Natural killer cell treated with Interleukin-12 subunit alpha and Interleukin-12 subunit beta and Interleukin-15 and Interleukin-18, amount 100 ng/mL, for 72 hours (primary cell): ENCODE measurements at regions not wholly inside any gene's neighbourhood (a gene's known extent, or its start where the extent isn't known, plus 50 kb on each side); places are given as distances from the start of the nearest gene placed in this dataset.

Experiments used
- ATAC-seq, 2 donors: fragments of 150-1000 bp; cut with Tn5 transposase in 1 of 2; sonication (Bioruptor Pico), chemical (Tn5 transposase) in 1 of 2; 2 replicates each; pipeline ENCODE4 v1.10.0; 2021
- DNase-seq: peaks from one replicate; pipeline ENCODE4 v3.0.0; 2022; ENCODE audit warnings: low spot score
- H3K27ac Mint-ChIP-seq, 2 donors: 1 replicate in 1 of 2; 2 replicates in 1 of 2; pipeline ENCODE4 v1.8.0; 2022; ENCODE audit warnings: mixed read lengths in 2 of 2, mild to moderate bottlenecking in 1 of 2, moderate library complexity in 1 of 2
- H3K27me3 Mint-ChIP-seq, 2 donors: 1 replicate in 1 of 2; 2 replicates in 1 of 2; pipeline ENCODE4 v1.8.0; 2022; ENCODE audit warnings: mixed read lengths in 2 of 2
- H3K36me3 Mint-ChIP-seq: one replicate; pipeline ENCODE4 v1.8.0; 2022; ENCODE audit warnings: mixed read lengths
- H3K4me1 Mint-ChIP-seq, 2 donors: 1 replicate in 1 of 2; 2 replicates in 1 of 2; pipeline ENCODE4 v1.8.0; 2022; ENCODE audit warnings: low read depth in 2 of 2, mixed read lengths in 2 of 2, mild to moderate bottlenecking in 1 of 2
- H3K4me3 Mint-ChIP-seq: one replicate; pipeline ENCODE4 v1.8.0; 2022; ENCODE audit warnings: mixed read lengths
- H3K9me3 Mint-ChIP-seq: 2 replicates; pipeline ENCODE4 v1.8.0; 2022; ENCODE audit warnings: mixed read lengths

GRCh38 chr7:46583656-46584055 is 662.6 kb upstream of the IGFBP3 start:
- Mint-ChIP-seq H3K4me1 (no peaks in the 10 kb centered on the region), H3K9me3 (peaks cover 19% of the 10 kb centered on the region), H3K4me3 (no peak overlapping the region), H3K27me3 (no peaks in the 10 kb centered on the region), H3K36me3 (no peaks in the 10 kb centered on the region), H3K27ac (no peak overlapping the region)
- DNase-seq = no peak
- ATAC-seq = no peak

GRCh38 chr7:46581268-46581667 is 660.2 kb upstream of the IGFBP3 start:
- ATAC-seq (no peak), DNase-seq (no peak)
- Mint-ChIP-seq H3K36me3 (no peaks in the 10 kb centered on the region), H3K9me3 (peaks cover 24% of the 10 kb centered on the region), H3K4me3 (no peak overlapping the region), H3K4me1 (no peaks in the 10 kb centered on the region), H3K27ac (no peak overlapping the region), H3K27me3 (no peaks in the 10 kb centered on the region)

GRCh38 chr7:46580766-46581165 is 659.7 kb upstream of the IGFBP3 start:
- Mint-ChIP-seq H3K36me3 (no peaks in the 10 kb centered on the region), H3K27ac (no peak overlapping the region), H3K4me1 (no peaks in the 10 kb centered on the region), H3K27me3 (no peaks in the 10 kb centered on the region), H3K9me3 (peaks cover 24% of the 10 kb centered on the region), H3K4me3 (no peak overlapping the region)
- DNase-seq = no peak
- ATAC-seq = no peak

GRCh38 chr7:46577394-46577793 is 656.3 kb upstream of the IGFBP3 start:
- DNase-seq (no peak), ATAC-seq (no peak)
- H3K36me3 Mint-ChIP-seq = peaks cover 5% of the 10 kb centered on the region
- H3K27me3 Mint-ChIP-seq = no peaks in the 10 kb centered on the region
- H3K4me3 Mint-ChIP-seq = no peak overlapping the region
- H3K4me1 Mint-ChIP-seq = no peaks in the 10 kb centered on the region
- H3K9me3 Mint-ChIP-seq = peaks cover 20% of the 10 kb centered on the region
- H3K27ac Mint-ChIP-seq = no peak overlapping the region

- no peak for DNase-seq
- Mint-ChIP-seq H3K27me3 (no peaks in the 10 kb centered on the region), H3K36me3 (peaks cover 5% of the 10 kb centered on the region), H3K4me3 (no peak overlapping the region), H3K4me1 (no peaks in the 10 kb centered on the region), H3K27ac (no peak overlapping the region), H3K9me3 (peaks cover 22% of the 10 kb centered on the region)
- no peak for ATAC-seq
Observed at GRCh38 chr7:46576950-46577349, 655.9 kb upstream of the IGFBP3 start.

- no peak for ATAC-seq
- H3K9me3 Mint-ChIP-seq = peaks cover 17% of the 10 kb centered on the region
- no peak for DNase-seq
- H3K4me3 Mint-ChIP-seq = no peak overlapping the region
- H3K27ac Mint-ChIP-seq = no peak overlapping the region
- H3K27me3 Mint-ChIP-seq = no peaks in the 10 kb centered on the region
- H3K36me3 Mint-ChIP-seq = peaks cover 5% of the 10 kb centered on the region
- no peaks in the 10 kb centered on the region for H3K4me1 Mint-ChIP-seq
Observed at GRCh38 chr7:46572691-46573090, 651.6 kb upstream of the IGFBP3 start.

- H3K4me1 Mint-ChIP-seq = no peaks in the 10 kb centered on the region
- H3K36me3 Mint-ChIP-seq = peaks cover 5% of the 10 kb centered on the region
- no peak for ATAC-seq
Observed at GRCh38 chr7:46571996-46572395, 650.9 kb upstream of the IGFBP3 start.

GRCh38 chr7:46569133-46569465 is 648.0 kb upstream of the IGFBP3 start:
- Mint-ChIP-seq H3K9me3 (peaks cover 6% of the 10 kb centered on the region), H3K27ac (no peak overlapping the region), H3K27me3 (no peaks in the 10 kb centered on the region), H3K4me1 (no peaks in the 10 kb centered on the region), H3K36me3 (peaks cover 1% of the 10 kb centered on the region), H3K4me3 (no peak overlapping the region)
- DNase-seq (no peak), ATAC-seq (peak in 1 of 2 donors; percentile 27)

More at GRCh38 chr7:46571996-46572395, 650.9 kb upstream of the IGFBP3 start:
- H3K4me3 Mint-ChIP-seq = no peak overlapping the region
- no peaks in the 10 kb centered on the region for H3K27me3 Mint-ChIP-seq
- no peak overlapping the region for H3K27ac Mint-ChIP-seq
- H3K9me3 Mint-ChIP-seq = peaks cover 14% of the 10 kb centered on the region
- DNase-seq = no peak

- peak; percentile 20 to 24 for ATAC-seq
Observed at GRCh38 chr7:46568420-46569132, 647.5 kb upstream of the IGFBP3 start.

GRCh38 chr7:46567858-46568257 is 646.8 kb upstream of the IGFBP3 start:
- DNase-seq = no peak
- Mint-ChIP-seq H3K9me3 (peaks cover 6% of the 10 kb centered on the region), H3K4me1 (no peaks in the 10 kb centered on the region), H3K4me3 (no peak overlapping the region), H3K27me3 (no peaks in the 10 kb centered on the region), H3K36me3 (no peaks in the 10 kb centered on the region), H3K27ac (no peak overlapping the region)
- ATAC-seq = no peak

More at GRCh38 chr7:46568420-46569132, 647.5 kb upstream of the IGFBP3 start:
- DNase-seq = no peak
- H3K4me3 Mint-ChIP-seq = no peak overlapping the region
- no peaks in the 10 kb centered on the region for H3K4me1 Mint-ChIP-seq
- H3K27me3 Mint-ChIP-seq = no peaks in the 10 kb centered on the region
- H3K9me3 Mint-ChIP-seq = peaks cover 6% of the 10 kb centered on the region
- no peak overlapping the region for H3K27ac Mint-ChIP-seq
- H3K36me3 Mint-ChIP-seq = no peaks in the 10 kb centered on the region

GRCh38 chr7:46566097-46566774 is 645.2 kb upstream of the IGFBP3 start:
- DNase-seq (no peak), ATAC-seq (no peak)
- Mint-ChIP-seq H3K9me3 (peaks cover 5% of the 10 kb centered on the region), H3K27me3 (no peaks in the 10 kb centered on the region), H3K4me1 (no peaks in the 10 kb centered on the region), H3K4me3 (no peak overlapping the region), H3K27ac (no peak overlapping the region), H3K36me3 (no peaks in the 10 kb centered on the region)

- H3K9me3 Mint-ChIP-seq = peaks cover 12% of the 10 kb centered on the region
- H3K4me1 Mint-ChIP-seq = no peaks in the 10 kb centered on the region
- no peaks in the 10 kb centered on the region for H3K36me3 Mint-ChIP-seq
- no peak for ATAC-seq
- no peaks in the 10 kb centered on the region for H3K27me3 Mint-ChIP-seq
- DNase-seq = no peak
- no peak overlapping the region for H3K4me3 Mint-ChIP-seq
- no peak overlapping the region for H3K27ac Mint-ChIP-seq
Observed at GRCh38 chr7:46565253-46566096, 644.4 kb upstream of the IGFBP3 start.

GRCh38 chr7:46559194-46559832 is 638.2 kb upstream of the IGFBP3 start:
- Mint-ChIP-seq H3K27me3 (no peaks in the 10 kb centered on the region), H3K27ac (no peak overlapping the region), H3K4me3 (no peak overlapping the region)

More at GRCh38 chr7:46559194-46559832, 638.2 kb upstream of the IGFBP3 start:
- no peak for ATAC-seq
- no peak for DNase-seq
- Mint-ChIP-seq H3K4me1 (no peaks in the 10 kb centered on the region), H3K9me3 (peaks cover 15% of the 10 kb centered on the region), H3K36me3 (no peaks in the 10 kb centered on the region)
